Sigmoid colon (tissue), 6 donors: ENCODE measurements at regions not wholly inside any gene's neighbourhood (a gene's known extent, or its start where the extent isn't known, plus 50 kb on each side); places are given as distances from the start of the nearest gene placed in this dataset.

Experiments used
- DNase-seq: peaks from one replicate; pipeline ENCODE4 v3.0.0-alpha.2; 2019
- H3K27ac ChIP-seq, 4 donors: fragments of 200-600 bp; sonication (generic); one replicate each; pipeline ENCODE4 v1.5.1; 2016 to 2019; ENCODE audit warnings: mild to moderate bottlenecking in 1 of 4
- H3K27me3 ChIP-seq, 3 donors: fragments of 200-600 bp; sonication (generic); one replicate each; pipeline ENCODE4 v1.5.1; 2019; ENCODE audit warnings: mild to moderate bottlenecking in 1 of 3
- H3K36me3 ChIP-seq, 4 donors: fragments of 200-600 bp; sonication (generic); one replicate each; pipeline ENCODE4 v1.5.1; 2016 to 2019
- H3K4me1 ChIP-seq, 4 donors: fragments of 200-600 bp; sonication (generic); one replicate each; pipeline ENCODE4 v1.5.1; 2017 to 2019
- H3K4me3 ChIP-seq, 4 donors: fragments of 200-600 bp; sonication (generic); one replicate each; pipeline ENCODE4 v1.5.1; 2017 to 2019; ENCODE audit warnings: mild to moderate bottlenecking in 2 of 4, moderate library complexity in 1 of 4
- H3K9me3 ChIP-seq, 4 donors: fragments of 200-600 bp in 3 of 4; sonication (generic) in 3 of 4; one replicate each; pipeline versions ENCODE4 v1.5.1 to v1.6.1; 2013 to 2019
- CTCF ChIP-seq, 4 experiments: fragments of 450-650 bp in 3 of 4; fragments of 200-600 bp in 1 of 4; IDR thresholded peaks; one replicate each; pipeline ENCODE4 v1.5.1; 2016 to 2019; ENCODE audit warnings: antibody characterized with exemption in 4 of 4, mild to moderate bottlenecking in 3 of 4, moderate library complexity in 2 of 4
- EP300 ChIP-seq, 4 donors: sonication (generic); formaldehyde crosslinking; IDR thresholded peaks; one replicate each; pipeline ENCODE4 v1.6.1; 2017; ENCODE audit warnings: antibody characterized with exemption in 4 of 4
- POLR2A ChIP-seq, 2 donors: fragments of 450-650 bp; IDR thresholded peaks; one replicate each; pipeline ENCODE4 v1.6.1; 2016; ENCODE audit warnings: antibody characterized with exemption in 2 of 2, mild to moderate bottlenecking in 2 of 2, moderate library complexity in 2 of 2
- POLR2AphosphoS5 ChIP-seq, 4 donors: sonication (generic); formaldehyde crosslinking; IDR thresholded peaks; one replicate each; pipeline ENCODE4 v1.6.1; 2017; ENCODE audit warnings: antibody characterized with exemption in 4 of 4
- WGBS, 2 donors: extraction: QIAGEN DNeasy Blood & Tissue Kit; methylation state at CpG; one replicate each; pipeline ENCODE4 v1.1.7; 2013; 5-methylcytosine and 5-hydroxymethylcytosine counted together
- intact Hi-C: fragments of 100-400 bp; cut with DNase I; formaldehyde crosslinking; loops from one replicate; pipeline ENCODE4 v1.15.1; 2023
- donor health status: healthy with polysubstance abuse.
- donor health status: healthy.

- WGBS, 2 donors, result 73 to 80% methylated on average over 4 of the region's 4 CpGs
- H3K27me3 ChIP-seq, result no peaks in the 10 kb centered on the region
- no peak overlapping the region for H3K27ac ChIP-seq
- TF ChIP-seq POLR2A (IDR thresholded peaks at IDR 0.05), result no peak
- TF ChIP-seq POLR2AphosphoS5 (IDR thresholded peaks at IDR 0.05), result no peak
- no peak for TF ChIP-seq CTCF (IDR thresholded peaks at IDR 0.05)
- no peak for TF ChIP-seq EP300 (IDR thresholded peaks at IDR 0.05)
- H3K9me3 ChIP-seq, result peaks cover 0 to 14% (median 6%) of the 10 kb centered on the region in 4 donors
- intact Hi-C loops, result no loop called here
- no peaks in the 10 kb centered on the region for H3K4me1 ChIP-seq
- H3K36me3 ChIP-seq, result no peaks in the 10 kb centered on the region
- DNase-seq, result no peak
- H3K4me3 ChIP-seq, result no peak overlapping the region
These were observed 300.0 kb upstream of the ALG10B start for GRCh38 chr12:38016602-38017001.

GRCh38 chr12:38025916-38026315 lies 290.7 kb upstream of the ALG10B start:
- no peaks in the 10 kb centered on the region for H3K36me3 ChIP-seq
- intact Hi-C loops, result no loop called here
- no peaks in the 10 kb centered on the region for H3K4me1 ChIP-seq
- no peak overlapping the region for H3K27ac ChIP-seq
- WGBS, 2 donors, result 30 to 37% methylated on average over 1 of the region's 1 CpG
- peaks cover 0 to 9% (median 6%) of the 10 kb centered on the region in 4 donors for H3K9me3 ChIP-seq
- no peak overlapping the region for H3K4me3 ChIP-seq
- TF ChIP-seq EP300 (IDR thresholded peaks at IDR 0.05), result no peak
- no peak for TF ChIP-seq POLR2AphosphoS5 (IDR thresholded peaks at IDR 0.05)
- TF ChIP-seq CTCF (IDR thresholded peaks at IDR 0.05), result no peak
- TF ChIP-seq POLR2A (IDR thresholded peaks at IDR 0.05), result no peak
- DNase-seq, result no peak
- no peaks in the 10 kb centered on the region for H3K27me3 ChIP-seq

GRCh38 chr12:38053113-38053512 lies 263.5 kb upstream of the ALG10B start:
- 54 to 66% methylated on average over 16 of the region's 16 CpGs for WGBS, 2 donors
- TF ChIP-seq CTCF (IDR thresholded peaks at IDR 0.05) (no peak), EP300 (IDR thresholded peaks at IDR 0.05) (no peak), POLR2A (IDR thresholded peaks at IDR 0.05) (no peak), POLR2AphosphoS5 (IDR thresholded peaks at IDR 0.05) (no peak)
- intact Hi-C loops, result no loop called here
- no peaks in the 10 kb centered on the region for H3K27me3 ChIP-seq
- peaks cover 0 to 7% (median 0%) of the 10 kb centered on the region in 4 donors for H3K9me3 ChIP-seq
- H3K36me3 ChIP-seq, result no peaks in the 10 kb centered on the region
- H3K4me3 ChIP-seq, result no peak overlapping the region
- no peak overlapping the region for H3K27ac ChIP-seq
- no peak for DNase-seq
- H3K4me1 ChIP-seq, result no peaks in the 10 kb centered on the region

- Histone ChIP-seq H3K36me3 (no peaks in the 10 kb centered on the region), H3K4me1 (no peaks in the 10 kb centered on the region), H3K4me3 (no peak overlapping the region), H3K27ac (no peak overlapping the region), H3K9me3 (peaks cover 0 to 7% (median 0%) of the 10 kb centered on the region in 4 donors), H3K27me3 (no peaks in the 10 kb centered on the region)
- 62 to 64% methylated on average over 34 of the region's 34 CpGs for WGBS, 2 donors
- TF ChIP-seq POLR2AphosphoS5 (IDR thresholded peaks at IDR 0.05), result no peak
- TF ChIP-seq EP300 (IDR thresholded peaks at IDR 0.05), result no peak
- TF ChIP-seq CTCF (IDR thresholded peaks at IDR 0.05), result no peak
- no peak for TF ChIP-seq POLR2A (IDR thresholded peaks at IDR 0.05)
- DNase-seq, result no peak
- intact Hi-C loops, result no loop called here
These were observed 262.7 kb upstream of the ALG10B start for GRCh38 chr12:38053655-38054464.
